Activated CD8-positive, alpha-beta memory T cell treated with anti-CD3 and anti-CD28 coated beads, Interleukin-2, amount 50 U/mL, for 48 hours (primary cell): ENCODE measurements at regions not wholly inside any gene's neighbourhood (a gene's known extent, or its start where the extent isn't known, plus 50 kb on each side); places are given as distances from the start of the nearest gene placed in this dataset.

Experiments used
- DNase-seq: peaks from one replicate; pipeline ENCODE4 v3.0.0-alpha.2; 2020

DNA sequence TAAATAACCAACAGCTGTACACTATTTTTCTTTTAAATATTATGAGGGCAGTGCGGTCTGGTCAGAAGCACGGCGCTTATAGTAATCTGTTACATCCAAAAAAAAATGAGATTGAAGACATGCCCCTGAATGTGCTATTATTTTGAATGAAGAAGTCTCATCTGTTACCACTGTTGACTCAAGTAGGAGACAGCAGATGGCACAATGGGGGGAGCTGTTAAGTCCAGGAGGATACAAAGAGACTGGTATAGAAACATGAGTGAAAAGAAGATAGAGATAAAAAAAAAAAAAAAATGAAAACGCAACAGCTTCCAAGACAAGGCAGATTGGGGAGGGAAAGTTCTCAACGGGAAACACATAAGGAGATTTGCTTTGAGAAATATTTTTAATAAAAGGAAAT lies 425.5 kb upstream of the PKDCC start:
- no peak for DNase-seq

DNA sequence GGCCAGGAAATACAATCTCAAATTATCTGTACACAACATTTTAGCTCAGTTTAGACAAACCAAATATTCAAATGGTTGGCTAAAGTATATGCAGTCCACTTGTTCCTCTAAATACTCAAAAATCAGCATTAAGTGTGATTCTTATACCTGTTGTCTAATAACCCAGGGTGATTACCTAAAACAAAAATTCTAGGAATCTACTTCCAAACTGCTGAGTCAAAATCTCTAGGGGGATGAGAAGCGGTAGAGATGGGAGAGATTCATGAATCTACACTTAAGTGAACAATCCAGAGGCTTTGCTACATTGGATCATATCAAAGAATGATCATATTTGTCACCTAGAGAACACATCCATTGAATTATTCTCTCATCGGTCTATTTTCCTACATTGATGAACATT lies 420.9 kb upstream of the PKDCC start:
- DNase-seq, result no peak

DNA sequence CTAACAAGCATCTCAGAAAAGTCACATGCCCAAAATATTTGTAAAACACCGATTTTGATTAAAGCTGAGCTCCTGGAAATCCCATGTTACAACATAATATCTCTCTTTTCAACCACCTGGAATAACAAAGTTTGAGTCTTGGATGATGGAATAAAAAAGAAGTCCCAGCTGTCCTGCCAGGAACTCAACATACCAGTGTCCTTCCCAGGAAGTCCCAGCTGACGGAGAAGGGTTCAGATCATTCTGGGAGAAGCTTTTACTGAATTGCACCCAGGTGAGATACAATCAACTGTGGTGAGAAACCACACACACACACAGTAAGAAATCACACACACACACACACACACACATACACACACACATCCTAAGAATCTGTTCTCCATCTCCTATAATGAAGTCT lies 413.1 kb upstream of the PKDCC start:
- DNase-seq, result no peak

- DNase-seq, result no peak
These were observed 402.9 kb upstream of the PKDCC start for GRCh38 chr2:41644936-41645335.

- DNase-seq, result no peak
These were observed 400.3 kb upstream of the PKDCC start for GRCh38 chr2:41647468-41648050.

GRCh38 chr2:41657226-41657625 lies 390.6 kb upstream of the PKDCC start:
- no peak for DNase-seq

GRCh38 chr2:41659758-41660157 lies 388.1 kb upstream of the PKDCC start:
- DNase-seq, result no peak

DNA sequence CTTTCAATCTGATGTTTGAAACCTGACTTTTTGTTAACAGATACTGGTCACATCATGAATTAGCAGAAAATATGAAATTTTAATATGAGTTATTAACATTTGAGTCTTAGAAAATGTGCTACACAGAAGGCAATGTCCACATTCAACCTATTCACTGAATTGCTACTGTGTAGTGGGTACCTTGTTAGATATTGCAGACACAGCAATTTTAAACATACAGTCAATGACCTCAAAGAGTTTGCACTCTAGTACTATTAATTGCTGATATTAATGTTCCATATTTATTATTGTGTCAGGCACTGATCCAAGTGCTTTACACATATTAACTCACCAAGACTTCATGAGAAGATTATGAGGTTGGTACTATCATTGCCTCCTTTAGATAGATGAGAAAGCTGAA lies 385.4 kb upstream of the PKDCC start:
- DNase-seq, result no peak

DNA sequence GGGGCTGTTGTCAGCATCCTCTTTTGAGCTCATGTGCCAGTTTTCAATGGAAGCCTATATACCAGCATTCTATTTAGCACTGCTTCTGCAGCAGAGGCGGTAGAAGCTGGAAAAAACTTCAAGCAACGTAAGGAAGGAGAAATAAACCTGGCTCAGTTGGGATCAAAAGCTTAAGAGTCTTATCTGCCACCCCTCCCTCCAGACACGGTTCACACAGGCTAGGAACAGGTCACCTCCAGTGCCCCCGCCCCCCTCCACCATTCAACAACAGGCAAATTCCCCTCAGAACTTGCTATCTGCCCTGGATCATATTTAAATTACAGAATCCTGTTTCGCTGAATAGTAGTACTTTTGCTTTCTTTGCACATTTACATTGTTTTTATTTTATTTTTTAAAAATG lies 384.8 kb upstream of the PKDCC start:
- DNase-seq, result no peak

- DNase-seq, result no peak
These were observed 379.3 kb upstream of the PKDCC start for GRCh38 chr2:41668529-41668928.

DNA sequence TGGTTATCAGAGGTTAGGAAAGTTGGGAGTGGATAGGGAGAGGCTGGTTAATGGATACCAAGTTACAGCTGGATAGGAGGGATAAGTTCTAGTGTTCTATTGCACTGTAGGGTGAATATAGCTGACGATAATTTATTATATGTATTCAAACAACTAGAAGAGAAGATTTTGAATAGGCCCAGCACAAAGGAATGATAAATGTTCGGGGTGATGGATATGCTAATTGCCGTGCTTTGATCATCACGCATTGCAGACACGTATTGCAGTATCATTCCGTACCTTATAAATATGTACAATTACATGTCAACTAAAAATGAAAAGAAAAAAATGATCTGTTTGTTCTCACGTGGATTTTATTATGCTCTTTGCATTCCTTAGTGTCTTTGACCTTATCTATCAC lies 369.2 kb upstream of the PKDCC start:
- DNase-seq, result no peak

DNA sequence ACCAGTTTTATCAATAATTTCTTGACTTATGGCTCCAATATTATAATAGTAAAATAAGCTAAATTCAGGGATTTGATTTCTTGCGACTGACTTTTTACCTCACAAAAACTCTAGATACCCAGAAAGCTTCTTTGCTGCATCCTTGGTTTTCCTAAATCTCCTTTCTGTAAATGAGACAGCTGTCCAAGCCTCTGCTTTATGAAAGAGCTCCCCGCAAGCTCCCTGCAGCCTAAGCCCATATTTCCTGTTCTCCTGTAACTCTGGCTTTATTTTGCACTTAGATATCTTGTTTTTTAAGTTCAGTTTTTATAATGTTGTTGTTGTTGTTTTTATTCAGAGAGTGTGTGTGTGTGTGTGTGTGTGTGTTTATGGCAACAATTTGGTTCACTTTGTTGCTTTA lies 361.7 kb upstream of the PKDCC start:
- no peak for DNase-seq

- no peak for DNase-seq
These were observed 356.3 kb upstream of the PKDCC start for GRCh38 chr2:41691561-41691960.

DNA sequence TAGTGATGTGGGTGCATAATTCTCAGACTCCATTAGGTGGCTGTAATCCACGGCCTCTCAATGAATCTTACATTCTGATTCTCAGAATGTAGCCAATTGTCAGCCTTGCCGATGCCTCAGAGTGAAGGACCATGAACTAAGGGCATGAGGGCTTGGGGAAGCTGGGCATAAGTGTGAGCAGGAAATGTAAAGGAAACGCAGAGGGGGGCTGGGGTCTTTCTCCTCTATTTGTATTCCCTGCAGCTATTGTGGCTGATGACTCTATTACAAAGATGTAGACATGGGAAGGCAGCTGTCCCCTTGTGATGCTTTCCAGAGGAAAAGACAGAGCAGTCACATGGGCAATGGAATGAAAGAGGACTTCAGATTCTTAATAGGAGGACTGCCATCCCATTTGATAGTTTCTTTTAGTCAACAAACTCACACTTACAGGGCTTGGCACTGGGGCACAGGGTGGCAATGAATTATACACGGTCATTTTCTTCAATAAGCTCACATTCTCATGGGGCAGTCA lies 353.2 kb upstream of the PKDCC start:
- no peak for DNase-seq

DNA sequence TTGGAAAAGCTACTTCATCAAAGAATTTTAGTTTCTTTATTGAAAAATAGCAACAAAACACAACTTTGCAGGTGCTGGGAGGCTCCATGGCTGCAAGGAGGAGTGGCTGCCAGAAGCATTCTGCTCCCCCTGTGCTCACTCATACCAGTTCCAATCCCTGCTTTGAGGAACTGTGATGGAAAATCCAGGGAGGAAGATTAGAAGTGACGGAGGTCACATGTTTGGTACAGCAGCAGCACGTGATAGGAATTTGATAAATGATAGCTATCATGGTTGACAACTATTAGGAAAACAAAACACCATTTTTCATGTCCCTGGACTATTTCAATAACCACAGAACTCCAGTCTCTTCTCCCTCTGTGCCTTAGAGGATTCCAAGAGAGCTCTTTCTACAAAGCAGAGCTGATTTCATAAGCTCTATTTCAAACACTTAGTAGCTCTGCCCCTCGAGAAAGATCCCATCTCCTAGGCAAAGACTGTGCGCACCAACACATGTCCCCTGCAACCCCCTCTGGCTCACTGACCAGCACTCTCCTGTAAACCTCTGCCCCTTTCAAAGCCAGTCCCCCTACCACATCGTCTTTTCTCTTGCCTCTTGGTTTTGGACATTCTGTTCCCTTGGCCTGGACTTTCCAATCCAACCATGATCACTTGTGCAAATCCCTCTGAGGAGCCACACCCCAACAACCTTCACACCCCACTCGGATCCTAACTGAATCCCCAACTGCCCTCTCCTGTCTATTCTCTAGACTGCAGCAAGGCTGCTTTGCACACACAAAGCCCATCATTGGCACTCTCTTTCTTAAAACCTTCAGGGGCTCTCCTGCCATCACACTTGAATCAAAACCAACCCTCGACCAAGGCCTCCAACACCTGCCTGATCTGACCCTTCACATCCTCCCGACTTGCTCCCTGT lies 352.4 kb upstream of the PKDCC start:
- no peak for DNase-seq

DNA sequence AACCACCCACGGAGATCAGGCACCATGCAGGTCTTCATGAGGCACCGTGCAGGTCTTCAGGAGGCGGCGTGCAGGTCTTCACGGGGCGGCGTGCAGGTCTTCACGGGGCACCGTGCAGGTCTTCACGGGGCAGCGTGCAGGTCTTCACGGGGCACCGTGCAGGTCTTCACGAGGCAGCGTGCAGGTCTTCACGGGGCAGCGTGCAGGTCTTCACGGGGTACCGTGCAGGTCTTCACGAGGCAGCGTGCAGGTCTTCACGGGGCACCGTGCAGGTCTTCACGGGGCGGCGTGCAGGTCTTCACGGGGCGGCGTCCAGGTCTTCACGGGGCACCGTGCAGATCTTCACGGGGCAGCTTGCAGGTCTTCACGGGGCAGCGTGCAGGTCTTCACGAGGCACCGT lies 350.4 kb upstream of the PKDCC start:
- no peak for DNase-seq

DNA sequence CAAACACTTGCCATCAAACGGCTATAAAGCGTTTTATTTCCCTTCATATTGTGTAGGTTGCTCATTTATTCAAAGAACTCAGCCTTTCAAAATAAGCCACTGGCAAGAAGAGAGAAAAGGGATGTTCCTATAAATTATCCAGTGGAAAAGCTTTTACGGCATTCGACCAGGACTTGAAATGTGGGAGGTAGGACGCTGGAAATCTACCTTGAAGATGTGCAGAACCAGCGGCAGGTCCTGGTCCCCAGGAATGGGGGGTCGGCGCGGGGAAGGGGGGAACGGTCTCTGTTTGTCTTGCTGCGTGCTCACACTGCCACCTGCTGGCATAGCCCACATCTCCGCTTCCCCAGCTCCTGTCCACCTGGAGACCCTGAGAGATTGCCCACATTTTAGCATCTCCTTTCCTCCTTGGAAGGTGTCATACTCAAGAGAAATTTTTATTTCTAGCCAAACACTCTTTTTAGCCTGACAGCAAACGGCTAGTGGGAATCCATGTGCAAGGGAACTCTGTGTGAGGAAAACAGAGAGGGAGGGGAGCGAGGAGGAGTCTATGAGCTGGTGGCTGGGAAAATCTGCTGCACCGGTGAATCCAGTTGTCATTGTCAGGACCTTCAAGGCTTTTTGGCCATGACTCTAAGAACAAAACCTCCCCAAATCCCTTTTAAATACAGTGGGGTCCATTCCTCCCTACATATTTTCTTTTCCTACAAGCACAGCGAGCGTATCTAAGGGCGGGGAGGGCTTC lies 349.0 kb upstream of the PKDCC start:
- DNase-seq, result no peak

- DNase-seq, result no peak
These were observed 346.6 kb upstream of the PKDCC start for GRCh38 chr2:41701231-41701630.

DNA sequence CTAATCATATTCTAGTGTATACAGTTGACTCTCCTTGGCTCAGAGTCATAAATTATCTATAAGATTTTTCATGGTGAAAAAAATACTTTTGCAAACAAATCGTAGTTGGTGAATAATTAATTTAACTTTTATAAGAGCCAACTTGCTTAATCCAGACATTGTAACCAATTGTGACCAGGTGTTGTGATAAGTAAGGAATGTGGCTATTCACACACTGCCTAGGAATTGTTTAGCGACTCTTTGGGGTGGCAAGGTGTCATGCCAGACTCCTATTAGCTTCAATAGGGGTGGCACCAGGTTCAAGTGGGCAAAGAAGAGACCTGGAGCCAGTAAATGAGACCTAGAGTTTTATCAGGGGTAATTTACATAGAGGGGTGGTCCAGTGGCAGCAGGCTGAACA lies 344.7 kb upstream of the PKDCC start:
- no peak for DNase-seq

DNA sequence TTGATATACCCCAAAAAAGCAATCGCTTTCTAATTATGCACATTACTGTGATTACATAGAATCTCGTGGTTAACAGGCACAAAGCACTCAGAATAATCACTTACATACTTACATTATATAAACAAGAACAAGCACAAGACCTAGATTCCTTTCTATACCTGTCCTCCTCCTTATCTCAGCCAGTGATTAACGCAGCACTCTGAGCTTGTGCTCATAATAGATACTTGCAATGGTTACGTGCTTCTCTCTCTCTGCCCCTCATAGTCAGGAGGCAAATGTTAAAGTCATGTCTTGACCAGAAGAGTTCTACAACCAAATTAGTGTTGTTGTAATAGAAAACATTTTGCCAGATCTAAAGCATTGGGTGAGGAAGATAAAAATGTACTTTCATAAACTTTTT lies 342.2 kb upstream of the PKDCC start:
- DNase-seq, result no peak

DNA sequence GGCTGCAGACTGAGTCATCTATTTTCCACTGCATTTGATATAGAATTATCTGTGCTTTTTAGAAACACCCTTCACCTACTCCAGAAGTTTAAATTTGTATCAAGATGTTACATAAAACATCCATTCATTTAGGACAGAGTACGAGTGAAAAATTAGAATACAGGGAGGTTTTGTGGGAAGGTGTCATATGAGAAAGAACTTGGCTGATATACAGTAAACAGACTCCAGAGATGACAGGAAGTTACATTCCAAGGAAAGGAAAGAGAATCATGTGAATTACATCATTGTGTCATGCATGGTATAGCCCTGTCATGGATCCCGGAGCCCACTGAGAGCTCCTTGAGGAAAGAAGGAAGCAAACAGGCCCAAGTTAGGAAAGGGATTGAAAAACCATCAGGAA lies 341.5 kb upstream of the PKDCC start:
- no peak for DNase-seq

DNA sequence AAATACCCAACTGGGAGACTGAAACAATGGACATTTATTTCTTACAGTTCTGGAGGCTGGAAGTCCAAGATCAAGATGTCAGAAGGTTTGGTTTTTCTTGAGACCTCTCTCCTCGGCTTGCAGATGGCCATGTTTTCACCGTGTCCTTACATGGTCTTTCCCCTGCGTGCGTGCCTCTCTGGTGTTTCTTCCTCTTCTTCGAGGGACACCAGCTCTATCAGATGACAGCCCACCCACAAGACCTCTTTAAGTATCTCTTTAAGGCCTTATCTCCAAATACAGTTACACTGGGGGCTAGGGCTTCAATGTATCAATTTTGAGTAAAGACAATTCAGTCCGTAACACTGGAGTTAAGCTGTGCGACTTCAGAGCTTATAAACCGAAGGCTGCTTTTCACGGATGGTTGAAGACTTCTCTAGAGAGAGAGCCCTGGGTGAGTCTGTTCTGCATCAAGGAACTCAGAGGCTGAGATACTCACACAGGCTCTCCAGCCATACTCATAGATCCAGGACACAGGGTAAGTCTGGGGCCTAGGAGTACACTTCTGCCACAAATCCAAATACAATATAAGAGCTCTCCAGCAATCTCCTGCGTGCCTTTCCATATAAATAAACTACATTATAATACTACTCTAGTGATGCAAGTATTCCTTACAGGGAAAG lies 339.9 kb upstream of the PKDCC start:
- no peak for DNase-seq
